ENCODE measurements at regions not wholly inside any gene's neighbourhood (a gene's known extent, or its start where the extent isn't known, plus 50 kb on each side); places are given as distances from the start of the nearest gene placed in this dataset.

DNA sequence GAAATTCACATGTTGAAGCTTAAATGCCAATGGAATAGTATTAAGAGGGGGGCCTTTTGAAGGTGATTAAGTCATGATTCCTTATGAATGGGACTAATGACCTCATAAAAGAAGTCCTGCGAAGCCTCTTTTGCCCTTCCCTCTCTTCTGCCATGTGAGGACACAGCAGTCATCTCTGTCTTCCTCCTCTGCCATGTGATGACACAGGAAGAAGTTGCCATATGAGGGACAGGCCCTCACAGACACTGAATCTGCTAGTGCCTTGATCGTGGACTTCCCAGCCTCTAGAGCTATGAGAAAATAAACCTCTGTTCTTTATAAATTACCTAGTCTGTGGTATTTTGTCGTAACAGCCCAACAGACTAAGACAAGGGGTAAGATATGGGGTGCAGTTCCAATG, 100.7 kb downstream of the VCPKMT start:
- peaks cover 0 to 6% (median 0%) of the 10 kb centered on the region in 5 donors for H3K9me3 ChIP-seq (ENCODE audit: control insufficient read depth in 5 of 5, low read length in 5 of 5)
- peaks cover 4 to 16% (median 10%) of the 10 kb centered on the region in 5 donors for H3K4me1 ChIP-seq (ENCODE audit: control insufficient read depth in 5 of 5, insufficient read depth in 5 of 5, low read length in 5 of 5)
- no peak overlapping the region for H3K9ac ChIP-seq (ENCODE audit: low read length in 5 of 5)
- no peaks in the 10 kb centered on the region for H3K27me3 ChIP-seq (ENCODE audit: control insufficient read depth in 5 of 5, insufficient read depth in 4 of 5, low read length in 5 of 5)
- H3K27ac ChIP-seq (ENCODE audit: low read depth, low read length), result no peak overlapping the region
- H3K4me3 ChIP-seq (ENCODE audit: low read depth in 1 of 5, low read length in 5 of 5), result no peak overlapping the region
- no peaks in the 10 kb centered on the region for H3K36me3 ChIP-seq (ENCODE audit: control insufficient read depth in 5 of 5, insufficient read depth in 5 of 5, low read length in 5 of 5)

DNA sequence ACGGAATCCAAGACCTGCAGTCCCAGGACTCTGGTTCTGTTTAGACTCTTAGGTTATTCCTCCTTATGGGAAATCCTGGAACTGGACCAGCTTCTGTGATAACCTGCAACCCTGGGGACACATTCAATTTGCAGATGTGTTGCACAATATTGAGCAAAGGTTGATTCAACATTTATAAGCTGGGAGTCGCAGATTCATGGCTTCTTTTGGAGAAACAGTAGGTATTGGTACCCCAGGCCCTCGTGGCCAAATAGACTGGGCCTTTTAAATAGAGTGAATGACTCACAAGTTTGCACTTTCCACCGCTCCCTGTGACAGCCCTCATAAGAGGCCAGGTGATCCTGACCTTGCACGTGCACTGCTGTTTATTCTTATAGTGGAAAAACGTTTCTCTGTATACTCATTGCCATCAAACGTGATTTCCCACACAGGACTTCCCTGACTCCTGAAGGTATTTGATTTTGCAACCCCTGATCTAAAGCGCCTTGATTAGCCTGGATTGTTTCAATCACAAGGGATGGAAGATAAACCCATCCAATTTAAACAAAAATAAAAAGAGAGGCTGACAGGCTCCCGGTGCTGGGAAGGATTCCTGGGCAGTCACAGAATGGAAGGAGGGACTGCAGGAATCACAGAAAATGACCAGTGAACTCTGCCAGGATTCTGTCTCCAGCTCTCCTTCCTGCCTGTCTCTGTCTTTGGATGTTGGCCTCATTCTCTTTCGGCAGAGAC, 98.0 kb downstream of the VCPKMT start:
- no peak overlapping the region for H3K9ac ChIP-seq (ENCODE audit: low read length in 5 of 5)
- H3K27ac ChIP-seq (ENCODE audit: low read depth, low read length), result no peak overlapping the region
- H3K9me3 ChIP-seq (ENCODE audit: control insufficient read depth in 5 of 5, low read length in 5 of 5), result peaks cover 0 to 6% (median 0%) of the 10 kb centered on the region in 5 donors
- no peak overlapping the region for H3K4me3 ChIP-seq (ENCODE audit: low read depth in 1 of 5, low read length in 5 of 5)
- no peaks in the 10 kb centered on the region for H3K36me3 ChIP-seq (ENCODE audit: control insufficient read depth in 5 of 5, insufficient read depth in 5 of 5, low read length in 5 of 5)
- no peaks in the 10 kb centered on the region for H3K27me3 ChIP-seq (ENCODE audit: control insufficient read depth in 5 of 5, insufficient read depth in 4 of 5, low read length in 5 of 5)
- peaks cover 4 to 23% (median 17%) of the 10 kb centered on the region in 5 donors for H3K4me1 ChIP-seq (ENCODE audit: control insufficient read depth in 5 of 5, insufficient read depth in 5 of 5, low read length in 5 of 5)

DNA sequence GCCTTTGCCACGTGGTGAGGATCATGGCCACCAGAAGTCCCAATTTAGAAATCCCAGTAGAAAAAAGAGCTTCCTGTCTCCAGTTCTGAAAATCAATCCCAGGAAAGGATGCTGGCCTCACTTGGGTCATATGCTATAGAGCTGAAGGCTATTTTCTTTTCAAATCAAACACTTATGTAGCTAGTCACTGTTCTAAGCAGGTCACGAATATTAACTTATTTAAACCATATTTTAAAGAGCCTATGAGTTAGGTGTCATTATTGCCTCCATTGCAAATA, 97.5 kb downstream of the VCPKMT start:
- Histone ChIP-seq H3K27ac (ENCODE audit: low read depth, low read length) (no peak overlapping the region), H3K27me3 (ENCODE audit: control insufficient read depth in 5 of 5, insufficient read depth in 4 of 5, low read length in 5 of 5) (no peaks in the 10 kb centered on the region), H3K4me1 (ENCODE audit: control insufficient read depth in 5 of 5, insufficient read depth in 5 of 5, low read length in 5 of 5) (peaks cover 4 to 23% (median 17%) of the 10 kb centered on the region in 5 donors), H3K9ac (ENCODE audit: low read length in 5 of 5) (no peak overlapping the region), H3K36me3 (ENCODE audit: control insufficient read depth in 5 of 5, insufficient read depth in 5 of 5, low read length in 5 of 5) (no peaks in the 10 kb centered on the region), H3K9me3 (ENCODE audit: control insufficient read depth in 5 of 5, low read length in 5 of 5) (peaks cover 0 to 6% (median 0%) of the 10 kb centered on the region in 5 donors), H3K4me3 (ENCODE audit: low read depth in 1 of 5, low read length in 5 of 5) (no peak overlapping the region)

DNA sequence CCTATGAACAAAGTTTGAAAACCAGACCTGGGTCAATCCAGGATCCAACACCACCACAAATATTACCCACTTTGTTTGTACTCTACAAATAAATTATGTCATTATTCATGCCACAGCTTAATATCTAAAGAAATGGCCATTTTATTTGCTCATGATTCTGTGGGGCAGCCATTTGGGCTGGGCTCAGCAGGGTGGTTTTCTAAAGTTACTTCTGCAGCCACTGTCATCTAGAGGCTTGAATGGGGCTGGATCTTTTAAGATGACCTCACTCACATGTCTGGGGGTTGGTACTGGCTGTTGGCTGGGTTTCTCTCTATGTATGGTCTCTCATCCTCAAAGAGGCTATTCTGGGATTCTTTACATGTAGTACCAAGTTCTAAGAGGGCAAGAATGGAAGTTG, 96.2 kb downstream of the VCPKMT start:
- peaks cover 4 to 23% (median 17%) of the 10 kb centered on the region in 5 donors for H3K4me1 ChIP-seq (ENCODE audit: control insufficient read depth in 5 of 5, insufficient read depth in 5 of 5, low read length in 5 of 5)
- no peaks in the 10 kb centered on the region for H3K36me3 ChIP-seq (ENCODE audit: control insufficient read depth in 5 of 5, insufficient read depth in 5 of 5, low read length in 5 of 5)
- no peak overlapping the region for H3K27ac ChIP-seq (ENCODE audit: low read depth, low read length)
- peaks cover 0 to 6% (median 0%) of the 10 kb centered on the region in 5 donors for H3K9me3 ChIP-seq (ENCODE audit: control insufficient read depth in 5 of 5, low read length in 5 of 5)
- no peak overlapping the region for H3K9ac ChIP-seq (ENCODE audit: low read length in 5 of 5)
- H3K4me3 ChIP-seq (ENCODE audit: low read depth in 1 of 5, low read length in 5 of 5), result no peak overlapping the region
- H3K27me3 ChIP-seq (ENCODE audit: control insufficient read depth in 5 of 5, insufficient read depth in 4 of 5, low read length in 5 of 5), result no peaks in the 10 kb centered on the region

DNA sequence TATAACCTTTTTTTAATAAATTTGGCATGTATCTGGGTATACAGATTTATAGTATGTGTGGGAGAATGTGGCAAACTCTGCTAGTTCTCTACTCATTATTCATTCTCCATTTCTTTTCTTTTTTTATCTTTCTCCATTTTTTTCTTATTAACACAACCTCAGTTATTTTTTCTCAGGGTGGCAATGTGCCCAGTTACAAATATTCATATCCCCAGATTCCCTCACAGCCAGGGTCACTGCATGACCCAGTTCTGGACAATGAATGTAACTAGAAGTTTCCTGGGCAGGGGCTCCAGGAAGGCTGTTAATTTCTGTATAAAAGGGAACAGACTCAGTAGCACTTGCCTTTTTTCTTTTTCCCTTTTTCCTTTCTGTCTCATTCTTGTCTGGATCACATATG, 95.6 kb downstream of the VCPKMT start:
- no peak overlapping the region for H3K27ac ChIP-seq (ENCODE audit: low read depth, low read length)
- H3K9ac ChIP-seq (ENCODE audit: low read length in 5 of 5), result no peak overlapping the region
- H3K4me3 ChIP-seq (ENCODE audit: low read depth in 1 of 5, low read length in 5 of 5), result no peak overlapping the region
- no peaks in the 10 kb centered on the region for H3K27me3 ChIP-seq (ENCODE audit: control insufficient read depth in 5 of 5, insufficient read depth in 4 of 5, low read length in 5 of 5)
- no peaks in the 10 kb centered on the region for H3K36me3 ChIP-seq (ENCODE audit: control insufficient read depth in 5 of 5, insufficient read depth in 5 of 5, low read length in 5 of 5)
- H3K4me1 ChIP-seq (ENCODE audit: control insufficient read depth in 5 of 5, insufficient read depth in 5 of 5, low read length in 5 of 5), result peaks cover 4 to 23% (median 17%) of the 10 kb centered on the region in 5 donors
- peaks cover 0 to 9% (median 4%) of the 10 kb centered on the region in 5 donors for H3K9me3 ChIP-seq (ENCODE audit: control insufficient read depth in 5 of 5, low read length in 5 of 5)

DNA sequence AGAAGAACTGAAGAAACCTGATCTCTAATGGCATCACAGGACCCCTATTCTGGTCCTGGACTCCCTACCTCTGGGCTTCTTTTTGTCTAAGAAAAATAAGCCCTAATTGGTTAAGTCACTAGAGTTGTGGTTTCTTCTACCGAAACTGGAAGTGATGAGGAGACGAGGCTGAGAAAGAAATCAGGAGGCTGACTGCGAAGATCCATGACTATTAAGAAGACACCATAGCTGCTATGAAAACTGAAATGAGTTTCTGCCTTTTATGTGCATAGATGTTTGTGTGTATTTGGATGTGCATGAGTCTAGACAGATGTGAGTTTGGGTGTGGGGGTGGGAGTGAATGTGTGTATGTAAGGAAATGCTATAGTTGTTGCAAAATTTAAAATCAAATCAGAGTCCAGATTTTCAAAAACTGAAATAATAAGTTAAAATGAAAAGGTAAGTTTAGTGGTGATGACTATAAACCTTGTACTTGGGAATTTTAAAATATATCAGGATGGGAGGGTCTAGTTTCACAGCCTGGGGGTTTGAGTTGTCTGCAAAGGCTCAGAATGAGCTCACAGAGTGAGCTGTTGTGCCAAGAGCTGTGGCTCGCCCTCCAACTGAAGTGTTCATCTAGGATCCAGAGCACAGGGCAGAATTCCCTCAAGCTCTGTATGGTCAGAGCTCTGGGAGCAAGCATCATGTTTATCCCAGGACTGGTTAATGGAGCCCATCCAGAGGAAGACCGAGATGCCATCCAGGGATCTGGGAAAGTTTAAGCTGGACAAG, 94.9 kb downstream of the VCPKMT start:
- Histone ChIP-seq H3K4me1 (ENCODE audit: control insufficient read depth in 5 of 5, insufficient read depth in 5 of 5, low read length in 5 of 5) (peaks cover 4 to 23% (median 17%) of the 10 kb centered on the region in 5 donors), H3K27me3 (ENCODE audit: control insufficient read depth in 5 of 5, insufficient read depth in 4 of 5, low read length in 5 of 5) (no peaks in the 10 kb centered on the region), H3K9me3 (ENCODE audit: control insufficient read depth in 5 of 5, low read length in 5 of 5) (peaks cover 0 to 11% (median 5%) of the 10 kb centered on the region in 5 donors), H3K4me3 (ENCODE audit: low read depth in 1 of 5, low read length in 5 of 5) (no peak overlapping the region), H3K27ac (ENCODE audit: low read depth, low read length) (no peak overlapping the region), H3K36me3 (ENCODE audit: control insufficient read depth in 5 of 5, insufficient read depth in 5 of 5, low read length in 5 of 5) (no peaks in the 10 kb centered on the region), H3K9ac (ENCODE audit: low read length in 5 of 5) (no peak overlapping the region)

DNA sequence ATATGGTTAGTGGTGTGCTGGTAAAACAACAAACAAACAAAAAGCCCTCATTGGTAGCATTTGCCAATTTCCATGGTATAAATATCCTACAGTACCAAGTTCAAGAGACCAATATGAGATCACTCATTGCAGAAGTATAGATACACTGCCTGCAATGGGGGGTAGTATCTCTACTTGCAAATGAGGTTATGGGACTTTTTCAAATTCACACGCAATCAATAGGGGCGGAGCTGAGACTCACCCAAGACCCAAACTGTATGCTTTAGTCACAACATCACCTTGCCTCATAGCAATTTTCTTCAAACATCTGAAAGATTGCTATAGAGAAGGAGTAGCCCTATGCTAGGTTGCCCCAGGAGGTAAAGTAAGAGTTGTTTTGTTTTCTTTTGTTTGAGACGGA, 93.7 kb downstream of the VCPKMT start:
- no peak overlapping the region for H3K27ac ChIP-seq (ENCODE audit: low read depth, low read length)
- peaks cover 0 to 11% (median 5%) of the 10 kb centered on the region in 5 donors for H3K9me3 ChIP-seq (ENCODE audit: control insufficient read depth in 5 of 5, low read length in 5 of 5)
- H3K9ac ChIP-seq (ENCODE audit: low read length in 5 of 5), result no peak overlapping the region
- H3K4me3 ChIP-seq (ENCODE audit: low read depth in 1 of 5, low read length in 5 of 5), result no peak overlapping the region
- H3K4me1 ChIP-seq (ENCODE audit: control insufficient read depth in 5 of 5, insufficient read depth in 5 of 5, low read length in 5 of 5), result peaks cover 4 to 23% (median 16%) of the 10 kb centered on the region in 5 donors
- no peaks in the 10 kb centered on the region for H3K36me3 ChIP-seq (ENCODE audit: control insufficient read depth in 5 of 5, insufficient read depth in 5 of 5, low read length in 5 of 5)
- no peaks in the 10 kb centered on the region for H3K27me3 ChIP-seq (ENCODE audit: control insufficient read depth in 5 of 5, insufficient read depth in 4 of 5, low read length in 5 of 5)

DNA sequence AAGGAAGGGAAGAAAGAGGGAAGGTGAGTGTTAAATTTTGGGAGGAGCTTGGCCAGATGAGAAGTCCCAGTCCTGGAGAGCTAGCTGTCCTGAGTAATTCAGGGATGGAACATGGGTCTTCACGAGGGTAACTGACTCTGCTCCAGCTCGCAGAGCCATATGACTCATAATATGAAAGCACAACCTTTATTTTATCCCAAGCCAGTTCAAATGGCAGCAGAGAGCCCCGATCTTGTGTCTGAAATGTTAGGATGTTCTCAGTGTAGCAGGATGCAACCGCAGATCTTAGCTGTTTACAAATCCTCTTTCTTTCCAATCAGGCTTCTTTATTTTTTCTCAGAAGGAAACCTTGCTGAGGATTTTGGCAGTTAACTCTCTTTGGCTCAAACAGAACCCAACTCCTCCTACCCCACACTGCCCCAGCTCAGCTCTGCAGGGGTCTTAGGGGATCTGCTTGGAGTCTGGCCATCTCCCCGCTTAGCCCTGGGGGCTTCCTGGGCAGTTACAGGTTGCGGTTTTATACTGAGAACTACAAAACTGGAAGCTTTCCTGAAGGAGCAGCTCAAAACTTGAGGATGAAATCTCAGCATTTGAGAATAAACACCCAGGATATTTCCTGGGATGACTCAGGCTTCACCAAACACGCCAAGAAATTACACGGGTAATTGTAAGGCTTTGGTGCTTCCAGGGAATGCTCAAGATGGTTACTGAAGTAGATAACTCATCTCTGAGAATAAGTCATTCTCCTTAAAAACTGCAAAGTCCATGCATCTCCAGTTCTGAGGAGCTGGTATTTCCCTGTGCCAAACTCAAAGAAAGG, 92.5 kb downstream of the VCPKMT start:
- Histone ChIP-seq H3K27me3 (ENCODE audit: control insufficient read depth in 5 of 5, insufficient read depth in 4 of 5, low read length in 5 of 5) (no peaks in the 10 kb centered on the region), H3K4me1 (ENCODE audit: control insufficient read depth in 5 of 5, insufficient read depth in 5 of 5, low read length in 5 of 5) (peaks cover 0 to 13% (median 10%) of the 10 kb centered on the region in 5 donors), H3K9ac (ENCODE audit: low read length in 5 of 5) (no peak overlapping the region), H3K9me3 (ENCODE audit: control insufficient read depth in 5 of 5, low read length in 5 of 5) (peaks cover 0 to 11% (median 5%) of the 10 kb centered on the region in 5 donors), H3K36me3 (ENCODE audit: control insufficient read depth in 5 of 5, insufficient read depth in 5 of 5, low read length in 5 of 5) (no peaks in the 10 kb centered on the region), H3K4me3 (ENCODE audit: low read depth in 1 of 5, low read length in 5 of 5) (peak overlapping the region in 1 of 5 donors; percentile 1), H3K27ac (ENCODE audit: low read depth, low read length) (peak overlapping the region; percentile 42)

DNA sequence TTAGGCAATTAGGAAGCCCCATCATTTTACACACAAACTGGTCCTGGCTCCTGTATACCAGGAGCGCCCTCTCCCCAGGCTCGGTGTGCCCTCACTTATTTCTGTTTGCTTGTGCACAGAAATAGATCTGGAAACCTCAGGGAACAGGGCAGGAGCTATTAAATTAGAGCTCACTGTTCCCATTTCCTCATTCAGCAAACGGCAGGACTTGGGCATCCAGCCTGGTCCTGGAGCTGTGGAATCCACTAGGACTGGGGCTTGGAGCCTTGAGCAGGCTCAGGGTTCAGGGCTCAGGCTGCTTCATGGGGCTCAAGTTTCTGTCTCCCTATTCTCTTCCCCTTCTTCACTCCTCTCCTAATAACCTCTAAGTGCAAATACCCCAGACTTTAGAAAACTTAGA, 91.3 kb downstream of the VCPKMT start:
- no peak overlapping the region for H3K9ac ChIP-seq (ENCODE audit: low read length in 5 of 5)
- no peak overlapping the region for H3K4me3 ChIP-seq (ENCODE audit: low read depth in 1 of 5, low read length in 5 of 5)
- no peaks in the 10 kb centered on the region for H3K27me3 ChIP-seq (ENCODE audit: control insufficient read depth in 5 of 5, insufficient read depth in 4 of 5, low read length in 5 of 5)
- peaks cover 0 to 11% (median 5%) of the 10 kb centered on the region in 5 donors for H3K4me1 ChIP-seq (ENCODE audit: control insufficient read depth in 5 of 5, insufficient read depth in 5 of 5, low read length in 5 of 5)
- peaks cover 0 to 10% (median 5%) of the 10 kb centered on the region in 5 donors for H3K9me3 ChIP-seq (ENCODE audit: control insufficient read depth in 5 of 5, low read length in 5 of 5)
- H3K27ac ChIP-seq (ENCODE audit: low read depth, low read length), result no peak overlapping the region
- no peaks in the 10 kb centered on the region for H3K36me3 ChIP-seq (ENCODE audit: control insufficient read depth in 5 of 5, insufficient read depth in 5 of 5, low read length in 5 of 5)

Data from subcutaneous abdominal adipose tissue (tissue), 5 donors.